H1 (cell line): ENCODE measurements at regions not wholly inside any gene's neighbourhood (a gene's known extent, or its start where the extent isn't known, plus 50 kb on each side); places are given as distances from the start of the nearest gene placed in this dataset.

ENCODE experiments used
- CTCF ChIA-PET: fragments of 300-600 bp; sonication (Branson Sonifier 250); formaldehyde crosslinking; loops from one replicate; lab custom pipeline; 2021; ENCODE audit not compliant: partially characterized antibody; lab: Charles Lee
- POLR2A ChIA-PET: fragments of 300-600 bp; sonication (Branson Sonifier 250); formaldehyde crosslinking; loops from one replicate; lab custom pipeline; 2021; ENCODE audit warnings: inconsistent platforms; ENCODE audit not compliant: partially characterized antibody; lab: Charles Lee
- DNase-seq, 2 experiments: peaks; one replicate each; pipeline versions ENCODE4 v3.0.0 to v3.0.0-alpha.2; 2010 to 2022; ENCODE audit warnings: low spot score in 2 of 2, low read depth in 1 of 2, mixed read lengths in 1 of 2
- FAIRE-seq: peaks from 2 replicates; lab custom pipeline; 2011; peaks lifted over from hg19 to GRCh38; lab: Jason Lieb, UNC
- H2AFZ ChIP-seq: 2 replicates; pipeline ENCODE4 v1.8.1; 2012; ENCODE audit warnings: low read length, inconsistent platforms
- H2AK5ac ChIP-seq: 2 replicates; pipeline ENCODE4 v1.6.1; 2013; ENCODE audit warnings: low read depth, low read length
- H2BK120ac ChIP-seq: replicated peaks from 2 replicates; pipeline ENCODE3; 2013; ENCODE audit warnings: low read depth, low read length, inconsistent platforms
- H2BK12ac ChIP-seq: 2 replicates; pipeline ENCODE4 v1.6.1; 2013; ENCODE audit warnings: low read depth, low read length
- H2BK15ac ChIP-seq: 2 replicates; pipeline ENCODE4 v1.6.1; 2013; ENCODE audit warnings: low read length
- H2BK20ac ChIP-seq: 2 replicates; pipeline ENCODE4 v1.6.1; 2013; ENCODE audit warnings: low read length
- H2BK5ac ChIP-seq: 2 replicates; pipeline ENCODE4 v1.6.1; 2013; ENCODE audit warnings: low read depth, low read length
- H3K14ac ChIP-seq: 2 replicates; pipeline ENCODE4 v1.6.1; 2013; ENCODE audit warnings: inconsistent platforms; ENCODE audit not compliant: insufficient read length
- H3K18ac ChIP-seq: 2 replicates; pipeline ENCODE4 v1.6.1; 2013; ENCODE audit warnings: low read length; ENCODE audit errors: extremely low read depth
- H3K23ac ChIP-seq: 2 replicates; pipeline ENCODE4 v1.6.1; 2013; ENCODE audit warnings: inconsistent platforms; ENCODE audit not compliant: insufficient read length
- H3K23me2 ChIP-seq: 2 replicates; pipeline ENCODE4 v1.6.1; 2013; ENCODE audit warnings: low read depth, low read length
- H3K27ac ChIP-seq: 2 replicates; pipeline ENCODE4 v1.6.1; 2011; ENCODE audit warnings: low read depth, low read length, inconsistent platforms
- H3K27me3 ChIP-seq, 4 experiments: replicated peaks in 1 of 4; 1 replicate in 1 of 4; 2 replicates in 3 of 4; pipeline versions ENCODE4 v1.6.1 to v1.8.1; 2011 to 2013; ENCODE audit warnings: low read length in 3 of 4, mild to moderate bottlenecking in 3 of 4, inconsistent platforms in 2 of 4, mixed read lengths in 2 of 4, moderate library complexity in 1 of 4; ENCODE audit not compliant: control insufficient read depth in 3 of 4, insufficient read depth in 3 of 4; ENCODE audit errors: extremely low read depth in 1 of 4
- H3K36me3 ChIP-seq, 4 experiments: 2 replicates each; pipeline versions ENCODE4 v1.6.1 to v1.8.1; 2011 to 2013; ENCODE audit warnings: mild to moderate bottlenecking in 4 of 4, low read length in 3 of 4, moderate library complexity in 2 of 4, control low read depth in 1 of 4, inconsistent platforms in 1 of 4; ENCODE audit not compliant: insufficient read depth in 4 of 4, control insufficient read depth in 2 of 4
- H3K4ac ChIP-seq: replicated peaks from 2 replicates; pipeline ENCODE3; 2013; ENCODE audit warnings: low read length, low read depth, mixed read lengths, inconsistent platforms; ENCODE audit not compliant: insufficient read length
- H3K4me1 ChIP-seq, 4 experiments: replicated peaks in 1 of 4; 1 replicate in 1 of 4; 2 replicates in 3 of 4; pipeline versions ENCODE4 v1.6.1 to v1.8.1; 2011 to 2013; ENCODE audit warnings: low read length in 3 of 4, inconsistent platforms in 2 of 4, mixed read lengths in 1 of 4; ENCODE audit not compliant: insufficient read depth in 4 of 4, control insufficient read depth in 3 of 4
- H3K4me2 ChIP-seq, 2 experiments: 2 replicates each; pipeline versions ENCODE4 v1.6.1 to v1.8.1; 2011 to 2013; ENCODE audit warnings: low read depth in 2 of 2, low read length in 2 of 2, control low read depth in 1 of 2, inconsistent platforms in 1 of 2, mild to moderate bottlenecking in 1 of 2; ENCODE audit not compliant: insufficient read depth in 1 of 2
- H3K4me3 ChIP-seq, 4 experiments: fragments of 200-600, 300-600 bp in 1 of 4; sonication (generic), shearing (Covaris generic), sonication (Bioruptor Twin) in 1 of 4; 2 replicates each; pipeline versions ENCODE4 v1.5.1 to v1.8.1; 2011 to 2016; ENCODE audit warnings: low read length in 4 of 4, low read depth in 3 of 4, control low read depth in 2 of 4, inconsistent platforms in 2 of 4, mild to moderate bottlenecking in 2 of 4, mixed read lengths in 1 of 4, moderate library complexity in 1 of 4; ENCODE audit not compliant: insufficient read depth in 2 of 4; ENCODE audit errors: extremely low read depth in 1 of 4
- H3K56ac ChIP-seq: replicated peaks from 2 replicates; pipeline ENCODE3; 2013; ENCODE audit warnings: low read depth, mild to moderate bottlenecking, mixed read lengths, low read length, inconsistent platforms; ENCODE audit not compliant: insufficient read length
- H3K79me1 ChIP-seq: 2 replicates; pipeline ENCODE4 v1.6.1; 2013; ENCODE audit warnings: low read depth, low read length, control low read depth
- H3K79me2 ChIP-seq, 2 experiments: 2 replicates each; pipeline versions ENCODE4 v1.6.1 to v1.8.1; 2012 to 2013; ENCODE audit warnings: low read length in 2 of 2, mild to moderate bottlenecking in 2 of 2, inconsistent platforms in 1 of 2; ENCODE audit not compliant: insufficient read depth in 2 of 2, control insufficient read depth in 1 of 2
- H3K9ac ChIP-seq, 4 experiments: replicated peaks in 1 of 4; 1 replicate in 1 of 4; 2 replicates in 3 of 4; pipeline versions ENCODE4 v1.6.1 to v1.8.1; 2011 to 2013; ENCODE audit warnings: low read depth in 3 of 4, low read length in 3 of 4, control low read depth in 2 of 4, mild to moderate bottlenecking in 2 of 4, moderate library complexity in 2 of 4, inconsistent platforms in 1 of 4; ENCODE audit errors: extremely low read depth in 1 of 4
- H3K9me3 ChIP-seq, 2 experiments: 2 replicates each; pipeline versions ENCODE4 v1.6.1 to v1.8.1; 2012 to 2013; ENCODE audit warnings: mild to moderate bottlenecking in 2 of 2, moderate library complexity in 2 of 2, control low read depth in 1 of 2, inconsistent platforms in 1 of 2, low read depth in 1 of 2, low read length in 1 of 2, mixed read lengths in 1 of 2; ENCODE audit not compliant: insufficient read depth in 2 of 2
- H4K20me1 ChIP-seq, 2 experiments: replicated peaks in 1 of 2; 2 replicates each; pipeline versions ENCODE3 to v1.8.1; 2011 to 2013; ENCODE audit warnings: inconsistent platforms in 2 of 2, low read length in 2 of 2, mild to moderate bottlenecking in 1 of 2; ENCODE audit not compliant: insufficient read depth in 2 of 2, control insufficient read depth in 1 of 2
- H4K5ac ChIP-seq: 2 replicates; pipeline ENCODE4 v1.6.1; 2013; ENCODE audit warnings: low read length, low read depth, mixed read lengths, inconsistent platforms; ENCODE audit not compliant: insufficient read length
- H4K8ac ChIP-seq: 2 replicates; pipeline ENCODE4 v1.8.0; 2013; ENCODE audit warnings: mild to moderate bottlenecking, moderate library complexity, low read length, inconsistent platforms; ENCODE audit not compliant: insufficient read depth; ENCODE audit errors: extremely low read depth
- H4K91ac ChIP-seq: replicated peaks from 2 replicates; pipeline ENCODE3; 2013; ENCODE audit warnings: low read length, mixed read lengths, inconsistent platforms; ENCODE audit not compliant: insufficient read length
- BRCA1 ChIP-seq: IDR thresholded peaks from 2 replicates; pipeline ENCODE4 v1.6.1; 2012; ENCODE audit warnings: low read depth, low read length, improper control_type of control experiment
- WGBS, 2 experiments: shearing (Covaris generic) in 1 of 2; methylation state at CpG; one replicate each; pipeline versions ENCODE4 v1.1.6 to v1.1.7; 2013 to 2015; ENCODE audit warnings: low lambda C conversion rate in 2 of 2, mixed read lengths in 2 of 2, inconsistent platforms in 1 of 2, low coverage in 1 of 2, missing lambda C conversion rate in 1 of 2; ENCODE audit not compliant: insufficient replicate concordance in 2 of 2, insufficient coverage in 1 of 2, insufficient read length in 1 of 2; ENCODE audit errors: extremely low coverage in 1 of 2, missing lambda C conversion rate in 1 of 2; 5-methylcytosine and 5-hydroxymethylcytosine counted together

GRCh38 chr4:132227151-132227856, 921.8 kb upstream of the PCDH10 start:
- no peak for FAIRE-seq
- no peaks in the 10 kb centered on the region for H3K23me2 ChIP-seq
- H2AFZ ChIP-seq: no peak overlapping the region
- no peak for DNase-seq
- ChIA-PET CTCF (interaction anchor here (0.8 to 1.6 kb wide), 4 partner anchors 91 to 925 kb away, joined by 3 read pairs; no protein-coding TSS in a partner anchor), POLR2A (no interaction called here)
- no peak overlapping the region for H3K4ac ChIP-seq
- H2BK120ac ChIP-seq: no peak overlapping the region
- no peak overlapping the region for H4K91ac ChIP-seq
- H3K4me2 ChIP-seq: no peak overlapping the region
- TF ChIP-seq BRCA1: no peak
- H2BK20ac ChIP-seq: peak overlapping the region; percentile 95; the same call in 1 of the 2 replicates
- 87% methylated on average over 9 of the region's 9 CpGs; no CpG with 5 or more reads in 1 of the 2 experiments for WGBS, 2 experiments
- H2BK15ac ChIP-seq: no peak overlapping the region
- H3K79me1 ChIP-seq: no peaks in the 10 kb centered on the region
- H2BK5ac ChIP-seq: peak overlapping the region; percentile 8; the same call in 1 of the 2 replicates
- H3K14ac ChIP-seq: no peak overlapping the region
- 0 out of 2 replicates have a peak overlapping the region, but pooled peaks have one; percentile 28 for H3K18ac ChIP-seq
- peaks cover 0 to 24% (median 10%) of the 10 kb centered on the region in 4 experiments; a peak in 4 of 8 replicates for H3K36me3 ChIP-seq
- no peak overlapping the region for H2BK12ac ChIP-seq
- peaks cover 34 to 40% of the 10 kb centered on the region in 2 experiments for H3K9me3 ChIP-seq
- no peaks in the 10 kb centered on the region for H3K27me3 ChIP-seq
- H3K23ac ChIP-seq: no peak overlapping the region
- no peak overlapping the region for H4K5ac ChIP-seq
- H3K79me2 ChIP-seq: no peaks in the 10 kb centered on the region
- H4K8ac ChIP-seq: no peak overlapping the region
- no peak overlapping the region for H3K27ac ChIP-seq
- no peaks in the 10 kb centered on the region for H3K4me1 ChIP-seq
- H2AK5ac ChIP-seq: no peak overlapping the region
- no peaks in the 10 kb centered on the region for H4K20me1 ChIP-seq
- no peak overlapping the region for H3K9ac ChIP-seq
- H3K56ac ChIP-seq: no peak overlapping the region
- no peak overlapping the region for H3K4me3 ChIP-seq
